Retina (tissue), 1 donor: ENCODE measurements at regions not wholly inside any gene's neighbourhood (a gene's known extent, or its start where the extent isn't known, plus 50 kb on each side); places are given as distances from the start of the nearest gene placed in this dataset.
"Not testable (repeated sequence)": the region's sequence is repeated elsewhere in the genome, so short reads cannot be mapped to it uniquely, and the experiment has no call there.

Experiments used
- DNase-seq: peaks from one replicate; pipeline ENCODE4 v3.0.0-alpha.2; 2016

- no peak for DNase-seq
Observed at GRCh38 chr3:168839653-168840052, 743.9 kb upstream of the GOLIM4 start.

GRCh38 chr3:168834558-168834957, 738.8 kb upstream of the GOLIM4 start:
- no peak for DNase-seq

- peak; percentile 17 for DNase-seq
Observed at GRCh38 chr3:168828943-168829342, 733.2 kb upstream of the GOLIM4 start.

- DNase-seq: no peak
Observed at GRCh38 chr3:168828536-168828935, 732.8 kb upstream of the GOLIM4 start.

GRCh38 chr3:168828014-168828413, 732.3 kb upstream of the GOLIM4 start:
- DNase-seq: no peak

GRCh38 chr3:168824107-168824506, 728.4 kb upstream of the GOLIM4 start:
- DNase-seq: no peak

GRCh38 chr3:168823466-168823865, 727.7 kb upstream of the GOLIM4 start:
- no peak for DNase-seq

GRCh38 chr3:168820810-168821415, 725.2 kb upstream of the GOLIM4 start:
- no peak for DNase-seq

- no peak for DNase-seq
Observed at GRCh38 chr3:168817177-168817576, 721.5 kb upstream of the GOLIM4 start.

GRCh38 chr3:168815946-168816345, 720.2 kb upstream of the GOLIM4 start:
- peak; percentile 7 for DNase-seq

GRCh38 chr3:168813225-168813802, 717.6 kb upstream of the GOLIM4 start:
- DNase-seq: peak; percentile 63

GRCh38 chr3:168812234-168812633, 716.5 kb upstream of the GOLIM4 start:
- DNase-seq: peak; percentile 29

- DNase-seq: no peak
Observed at GRCh38 chr3:168808596-168808995, 712.9 kb upstream of the GOLIM4 start.

GRCh38 chr3:168807448-168807847, 711.7 kb upstream of the GOLIM4 start:
- DNase-seq: peak; percentile 78

GRCh38 chr3:168806871-168807270, 711.1 kb upstream of the GOLIM4 start:
- peak; percentile 38 for DNase-seq

GRCh38 chr3:168803536-168803935, 707.8 kb upstream of the GOLIM4 start:
- DNase-seq: no peak

GRCh38 chr3:168802766-168803165, 707.0 kb upstream of the GOLIM4 start:
- DNase-seq: no peak

GRCh38 chr3:168801794-168802193, 706.1 kb upstream of the GOLIM4 start:
- DNase-seq: no peak

GRCh38 chr3:168796339-168796738, 700.6 kb upstream of the GOLIM4 start:
- DNase-seq: no peak

GRCh38 chr3:168794427-168794826, 698.7 kb upstream of the GOLIM4 start:
- no peak for DNase-seq

- DNase-seq: no peak
Observed at GRCh38 chr3:168782193-168782592, 686.5 kb upstream of the GOLIM4 start.

GRCh38 chr3:168779970-168780645, 684.4 kb upstream of the GOLIM4 start:
- not testable (repeated sequence) for DNase-seq

GRCh38 chr3:168753724-168754123, 658.0 kb upstream of the GOLIM4 start:
- DNase-seq: no peak

- no peak for DNase-seq
Observed at GRCh38 chr3:168752339-168752738, 656.6 kb upstream of the GOLIM4 start.
